CD4-positive, alpha-beta T cell (primary cell): ENCODE measurements at regions not wholly inside any gene's neighbourhood (a gene's known extent, or its start where the extent isn't known, plus 50 kb on each side); places are given as distances from the start of the nearest gene placed in this dataset.
"Not testable (repeated sequence)": the region's sequence is repeated elsewhere in the genome, so short reads cannot be mapped to it uniquely, and the experiment has no call there.

Experiments used
- ATAC-seq: fragments of 200-7000 bp; cut with Tn5 transposase; one replicate; pipeline ENCODE4 v1.10.0; 2022; ENCODE audit warnings: mild to moderate bottlenecking; ENCODE audit not compliant: poor library complexity
- CTCF ChIA-PET: fragments of 350-600 bp; sonication (Branson Sonifier 250); formaldehyde crosslinking; loops from one replicate; lab custom pipeline; 2021; ENCODE audit warnings: antibody characterized with exemption, inconsistent platforms; lab: Charles Lee
- POLR2A ChIA-PET: fragments of 350-600 bp; sonication (Branson Sonifier 250); formaldehyde crosslinking; loops from one replicate; lab custom pipeline; 2021; ENCODE audit warnings: antibody characterized with exemption, inconsistent platforms; lab: Charles Lee
- DNase-seq, 14 experiments: peaks; one replicate each; pipeline ENCODE4 v3.0.0-alpha.2; 2013 to 2020; ENCODE audit warnings: mixed read lengths in 2 of 14
- H3K27ac ChIP-seq, 2 donors: one replicate each; pipeline versions ENCODE4 v1.5.1 to v1.7.0; 2013; ENCODE audit warnings: low read length in 2 of 2, low read depth in 1 of 2, mild to moderate bottlenecking in 1 of 2
- H3K27me3 ChIP-seq, 2 experiments: 1 replicate in 1 of 2; 2 replicates in 1 of 2; pipeline versions ENCODE4 v1.6.1 to v1.7.0; 2013; ENCODE audit warnings: low read length in 2 of 2, control low read depth in 1 of 2, mild to moderate bottlenecking in 1 of 2, moderate library complexity in 1 of 2; ENCODE audit not compliant: insufficient read depth in 2 of 2, control insufficient read depth in 1 of 2
- H3K36me3 ChIP-seq: one replicate; pipeline ENCODE4 v1.6.1; 2013; ENCODE audit warnings: low read length, control low read depth; ENCODE audit not compliant: insufficient read depth
- H3K4me1 ChIP-seq: one replicate; pipeline ENCODE4 v1.6.1; 2013; ENCODE audit warnings: low read length, control low read depth; ENCODE audit not compliant: insufficient read depth
- H3K4me3 ChIP-seq: one replicate; pipeline ENCODE4 v1.5.1; 2013; ENCODE audit warnings: mild to moderate bottlenecking, low read length, moderate library complexity
- H3K9me3 ChIP-seq, 2 experiments: 1 replicate in 1 of 2; 2 replicates in 1 of 2; pipeline versions ENCODE4 v1.6.1 to v1.7.0; 2013; ENCODE audit warnings: low read length in 2 of 2, mild to moderate bottlenecking in 2 of 2, control low read depth in 1 of 2, moderate library complexity in 1 of 2; ENCODE audit not compliant: control insufficient read depth in 1 of 2, insufficient read depth in 1 of 2
- H3K27ac Mint-ChIP-seq: one replicate; pipeline ENCODE4 v1.8.0; 2020; ENCODE audit warnings: mixed read lengths
- H3K27me3 Mint-ChIP-seq: one replicate; pipeline ENCODE4 v1.8.0; 2021; ENCODE audit warnings: mixed read lengths
- H3K36me3 Mint-ChIP-seq: one replicate; pipeline ENCODE4 v1.8.0; 2021; ENCODE audit warnings: low read depth, mixed read lengths
- H3K4me1 Mint-ChIP-seq: one replicate; pipeline ENCODE4 v1.8.0; 2021; ENCODE audit warnings: low read depth, mixed read lengths
- H3K4me3 Mint-ChIP-seq: one replicate; pipeline ENCODE4 v1.8.0; 2020; ENCODE audit warnings: mild to moderate bottlenecking, mixed read lengths
- H3K9me3 Mint-ChIP-seq: one replicate; pipeline ENCODE4 v1.8.0; 2020; ENCODE audit warnings: mixed read lengths
- intact Hi-C, 2 experiments: fragments of 100-400 bp; cut with DNase I in 1 of 2; cut with micrococcal nuclease in 1 of 2; formaldehyde crosslinking; loops; one replicate each; pipeline versions ENCODE4 v1.15.1 to v1.9.0; 2023 to 2025; cut with DNase I, micrococcal nuclease
- TF ChIP-seq, protein P1 (sequence below): fragments of 200-600 bp; IDR thresholded peaks from one replicate; pipeline ENCODE4 v1.8.0; 2022; ENCODE audit warnings: antibody characterized with exemption, mild to moderate bottlenecking

DNA sequence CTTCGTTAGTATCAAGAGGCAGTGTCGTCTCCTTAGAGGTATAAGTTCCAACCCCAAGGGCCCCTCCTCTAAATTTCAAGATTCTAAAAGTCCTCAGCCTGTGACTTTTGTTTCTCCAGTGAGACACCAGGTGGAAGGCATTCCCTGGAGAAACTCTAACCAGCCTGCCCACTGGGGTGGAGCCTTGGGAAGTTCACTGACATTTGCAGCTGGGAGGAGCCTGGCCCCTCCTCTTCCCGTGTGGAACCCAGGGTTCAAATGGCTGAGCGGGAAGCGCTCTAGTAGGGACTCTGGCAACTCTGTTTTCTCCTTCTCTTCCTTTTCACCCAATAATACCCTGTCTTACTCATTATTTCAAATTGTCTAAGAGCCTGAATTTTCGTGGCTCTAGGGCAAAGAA lies 325.0 kb downstream of the TLL1 start:
- intact Hi-C loops = no loop called here
- Mint-ChIP-seq H3K36me3 (no peaks in the 10 kb centered on the region), H3K27ac (no peak overlapping the region), H3K4me1 (no peaks in the 10 kb centered on the region), H3K27me3 (no peaks in the 10 kb centered on the region), H3K4me3 (no peak overlapping the region), H3K9me3 (no peaks in the 10 kb centered on the region)
- Histone ChIP-seq H3K4me3 (no peak overlapping the region), H3K27ac (no peak overlapping the region), H3K27me3 (no peaks in the 10 kb centered on the region), H3K4me1 (no peaks in the 10 kb centered on the region), H3K9me3 (peaks cover 0 to 6% of the 10 kb centered on the region in 2 experiments), H3K36me3 (no peaks in the 10 kb centered on the region)
- POLR2A ChIA-PET = no interaction called here
- TF ChIP-seq, protein P1, sequence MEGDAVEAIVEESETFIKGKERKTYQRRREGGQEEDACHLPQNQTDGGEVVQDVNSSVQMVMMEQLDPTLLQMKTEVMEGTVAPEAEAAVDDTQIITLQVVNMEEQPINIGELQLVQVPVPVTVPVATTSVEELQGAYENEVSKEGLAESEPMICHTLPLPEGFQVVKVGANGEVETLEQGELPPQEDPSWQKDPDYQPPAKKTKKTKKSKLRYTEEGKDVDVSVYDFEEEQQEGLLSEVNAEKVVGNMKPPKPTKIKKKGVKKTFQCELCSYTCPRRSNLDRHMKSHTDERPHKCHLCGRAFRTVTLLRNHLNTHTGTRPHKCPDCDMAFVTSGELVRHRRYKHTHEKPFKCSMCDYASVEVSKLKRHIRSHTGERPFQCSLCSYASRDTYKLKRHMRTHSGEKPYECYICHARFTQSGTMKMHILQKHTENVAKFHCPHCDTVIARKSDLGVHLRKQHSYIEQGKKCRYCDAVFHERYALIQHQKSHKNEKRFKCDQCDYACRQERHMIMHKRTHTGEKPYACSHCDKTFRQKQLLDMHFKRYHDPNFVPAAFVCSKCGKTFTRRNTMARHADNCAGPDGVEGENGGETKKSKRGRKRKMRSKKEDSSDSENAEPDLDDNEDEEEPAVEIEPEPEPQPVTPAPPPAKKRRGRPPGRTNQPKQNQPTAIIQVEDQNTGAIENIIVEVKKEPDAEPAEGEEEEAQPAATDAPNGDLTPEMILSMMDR = no peak
- DNase-seq (no peak), ATAC-seq (no peak)
- CTCF ChIA-PET = no interaction called here

DNA sequence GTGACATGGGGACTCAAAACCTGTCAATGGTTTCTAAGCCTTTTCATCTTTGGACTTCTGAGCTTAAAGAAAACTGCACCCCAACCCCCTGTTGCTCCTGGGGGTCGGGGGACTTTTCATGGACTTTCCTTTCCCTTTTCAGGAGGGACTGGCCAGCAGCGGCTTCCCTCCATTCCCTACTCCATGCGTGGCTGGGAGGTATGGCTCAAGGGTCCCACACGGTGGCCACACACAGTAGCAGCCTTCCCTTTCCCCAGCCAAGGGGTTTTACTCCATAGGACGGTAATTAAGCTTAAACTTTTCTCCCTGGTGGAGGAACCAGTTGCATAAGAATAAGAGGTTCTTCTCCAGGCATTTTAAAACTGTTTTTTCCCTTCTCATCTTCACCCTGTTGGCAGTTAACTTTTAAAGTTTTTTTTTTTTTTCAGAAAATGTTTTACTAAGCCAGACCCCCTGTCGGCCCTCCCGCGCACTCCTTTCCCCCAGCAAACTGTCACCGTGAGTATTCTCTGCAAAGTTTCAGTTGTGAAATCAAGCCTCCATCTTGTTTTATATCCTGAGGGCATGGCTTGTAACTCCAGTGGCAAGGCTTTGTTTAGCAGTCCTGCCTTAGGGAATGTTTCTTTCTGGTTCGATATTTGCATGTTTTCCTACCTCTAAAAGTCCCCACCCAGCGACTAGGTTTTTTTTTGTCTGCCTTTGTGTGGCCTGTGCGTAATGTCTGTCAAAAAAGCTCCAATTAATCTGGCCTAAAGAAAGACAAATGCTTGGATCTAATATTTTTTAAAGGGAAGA lies 325.7 kb downstream of the TLL1 start:
- no peaks in the 10 kb centered on the region for H3K27me3 Mint-ChIP-seq
- no peak overlapping the region for H3K4me3 Mint-ChIP-seq
- Histone ChIP-seq H3K9me3 (peaks cover 0 to 6% of the 10 kb centered on the region in 2 experiments), H3K4me1 (no peaks in the 10 kb centered on the region), H3K4me3 (no peak overlapping the region), H3K27me3 (no peaks in the 10 kb centered on the region), H3K27ac (no peak overlapping the region), H3K36me3 (no peaks in the 10 kb centered on the region)
- H3K9me3 Mint-ChIP-seq = no peaks in the 10 kb centered on the region
- H3K36me3 Mint-ChIP-seq = no peaks in the 10 kb centered on the region
- TF ChIP-seq, protein P1 = no peak
- no peak overlapping the region for H3K27ac Mint-ChIP-seq
- POLR2A ChIA-PET = no interaction called here
- DNase-seq (no peak), ATAC-seq (no peak)
- CTCF ChIA-PET = no interaction called here
- intact Hi-C loops = no loop called here
- no peaks in the 10 kb centered on the region for H3K4me1 Mint-ChIP-seq

GRCh38 chr4:166202991-166203390 lies 330.0 kb downstream of the TLL1 start:
- ATAC-seq = no peak
- H3K4me1 Mint-ChIP-seq = no peaks in the 10 kb centered on the region
- H3K27me3 Mint-ChIP-seq = no peaks in the 10 kb centered on the region
- TF ChIP-seq, protein P1 = no peak
- no peak overlapping the region for H3K27ac ChIP-seq
- no peak overlapping the region for H3K4me3 ChIP-seq
- no peaks in the 10 kb centered on the region for H3K4me1 ChIP-seq
- DNase-seq = no peak
- no peak overlapping the region for H3K4me3 Mint-ChIP-seq
- H3K27me3 ChIP-seq = no peaks in the 10 kb centered on the region
- intact Hi-C loops = no loop called here
- ChIA-PET POLR2A (no interaction called here), CTCF (no interaction called here)
- H3K36me3 Mint-ChIP-seq = no peaks in the 10 kb centered on the region
- no peak overlapping the region for H3K27ac Mint-ChIP-seq
- no peaks in the 10 kb centered on the region for H3K9me3 Mint-ChIP-seq
- H3K9me3 ChIP-seq = peaks cover 0 to 10% of the 10 kb centered on the region in 2 experiments
- H3K36me3 ChIP-seq = no peaks in the 10 kb centered on the region

DNA sequence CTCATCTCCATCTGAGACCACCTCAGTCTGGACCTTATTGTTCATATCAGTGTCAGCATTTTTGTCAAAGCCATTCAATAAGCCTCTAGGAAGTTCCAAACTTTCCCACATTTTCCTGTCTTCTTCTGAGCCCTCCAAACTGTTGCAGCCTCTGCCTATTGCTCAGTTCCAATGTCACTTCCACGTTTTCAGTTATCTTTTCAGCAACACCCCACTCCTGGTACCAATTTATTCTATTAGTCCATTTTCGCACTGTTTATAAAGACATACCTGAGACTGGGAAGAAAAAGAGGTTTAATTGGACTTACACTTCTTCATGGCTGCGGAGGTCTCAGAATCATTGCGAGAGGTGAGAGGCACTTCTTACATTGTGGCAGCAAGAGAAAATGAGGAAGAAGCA lies 339.3 kb downstream of the TLL1 start:
- H3K27me3 Mint-ChIP-seq, H3K27ac ChIP-seq, H3K4me1 Mint-ChIP-seq, H3K4me3 Mint-ChIP-seq, intact Hi-C loops, H3K4me1 ChIP-seq, H3K36me3 Mint-ChIP-seq, CTCF ChIA-PET, H3K27ac Mint-ChIP-seq, H3K36me3 ChIP-seq, H3K27me3 ChIP-seq, H3K4me3 ChIP-seq, ATAC-seq, DNase-seq, POLR2A ChIA-PET: not testable (repeated sequence)
- peaks cover 8 to 13% of the 10 kb centered on the region in 2 experiments for H3K9me3 ChIP-seq
- peaks cover 15% of the 10 kb centered on the region for H3K9me3 Mint-ChIP-seq
